AG04450 (cell line): ENCODE measurements at regions not wholly inside any gene's neighbourhood (a gene's known extent, or its start where the extent isn't known, plus 50 kb on each side); places are given as distances from the start of the nearest gene placed in this dataset.
"Not testable (repeated sequence)": the region's sequence is repeated elsewhere in the genome, so short reads cannot be mapped to it uniquely, and the experiment has no call there.

Experiments
- CTCF ChIA-PET: fragments of 300-600, 350-600 bp; formaldehyde crosslinking; extraction: SDS; loops from one replicate; lab custom pipeline; 2022; ENCODE audit warnings: antibody characterized with exemption, inconsistent platforms; lab: Charles Lee
- POLR2A ChIA-PET: fragments of 350-600 bp; formaldehyde crosslinking; extraction: SDS; loops from one replicate; lab custom pipeline; 2021; ENCODE audit warnings: antibody characterized with exemption, inconsistent platforms; lab: Yijun Ruan, JAX
- DNase-seq: peaks from one replicate; pipeline ENCODE4 v3.0.0-alpha.2; 2011; ENCODE audit warnings: low read depth, low spot score
- H3K27ac ChIP-seq: one replicate; pipeline ENCODE4 v1.5.1; 2012; ENCODE audit warnings: low read depth, low read length, control low read depth
- H3K27me3 ChIP-seq: one replicate; pipeline ENCODE4 v1.6.0; 2012; ENCODE audit warnings: low read length; ENCODE audit not compliant: control insufficient read depth, insufficient read depth
- H3K4me3 ChIP-seq: 2 replicates; pipeline ENCODE4 v1.5.1; 2011; ENCODE audit warnings: mild to moderate bottlenecking, low read depth, low read length, control low read depth
- H3K9me3 ChIP-seq: 2 replicates; pipeline ENCODE4 v1.5.1; 2012; ENCODE audit warnings: low read length; ENCODE audit not compliant: control insufficient read depth, insufficient read depth
- TF ChIP-seq, protein P1 (sequence below): IDR thresholded peaks from 2 replicates; pipeline ENCODE4 v1.5.1; 2011; ENCODE audit warnings: low read depth, low read length, control low read depth, inconsistent platforms

DNA sequence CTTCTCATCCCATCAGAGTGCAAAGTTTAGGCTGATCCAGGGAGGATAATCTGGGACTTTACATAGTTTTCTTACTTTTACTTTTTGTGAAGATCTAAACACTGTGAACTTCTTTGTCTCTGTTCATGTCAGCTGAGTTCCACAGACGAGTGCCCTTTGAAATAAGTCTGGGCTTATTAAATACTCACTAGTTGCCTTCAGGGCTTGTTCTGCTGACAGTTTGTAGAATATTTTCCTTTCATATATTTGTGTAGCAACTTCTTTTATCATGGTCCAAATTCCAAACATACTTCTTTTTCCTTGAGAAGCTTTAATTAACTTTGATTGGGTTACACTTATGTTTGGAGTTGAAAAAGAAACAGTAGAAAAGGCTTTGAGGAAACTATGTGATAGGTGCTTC is 109.6 kb downstream of the SH2D1A start:
- Histone ChIP-seq H3K9me3 (no peaks in the 10 kb centered on the region), H3K4me3 (no peak overlapping the region), H3K27ac (no peak overlapping the region), H3K27me3 (no peaks in the 10 kb centered on the region)
- DNase-seq: no peak
- POLR2A ChIA-PET: no interaction called here
- CTCF ChIA-PET: no interaction called here
- TF ChIP-seq, protein P1, sequence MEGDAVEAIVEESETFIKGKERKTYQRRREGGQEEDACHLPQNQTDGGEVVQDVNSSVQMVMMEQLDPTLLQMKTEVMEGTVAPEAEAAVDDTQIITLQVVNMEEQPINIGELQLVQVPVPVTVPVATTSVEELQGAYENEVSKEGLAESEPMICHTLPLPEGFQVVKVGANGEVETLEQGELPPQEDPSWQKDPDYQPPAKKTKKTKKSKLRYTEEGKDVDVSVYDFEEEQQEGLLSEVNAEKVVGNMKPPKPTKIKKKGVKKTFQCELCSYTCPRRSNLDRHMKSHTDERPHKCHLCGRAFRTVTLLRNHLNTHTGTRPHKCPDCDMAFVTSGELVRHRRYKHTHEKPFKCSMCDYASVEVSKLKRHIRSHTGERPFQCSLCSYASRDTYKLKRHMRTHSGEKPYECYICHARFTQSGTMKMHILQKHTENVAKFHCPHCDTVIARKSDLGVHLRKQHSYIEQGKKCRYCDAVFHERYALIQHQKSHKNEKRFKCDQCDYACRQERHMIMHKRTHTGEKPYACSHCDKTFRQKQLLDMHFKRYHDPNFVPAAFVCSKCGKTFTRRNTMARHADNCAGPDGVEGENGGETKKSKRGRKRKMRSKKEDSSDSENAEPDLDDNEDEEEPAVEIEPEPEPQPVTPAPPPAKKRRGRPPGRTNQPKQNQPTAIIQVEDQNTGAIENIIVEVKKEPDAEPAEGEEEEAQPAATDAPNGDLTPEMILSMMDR: no peak

DNA sequence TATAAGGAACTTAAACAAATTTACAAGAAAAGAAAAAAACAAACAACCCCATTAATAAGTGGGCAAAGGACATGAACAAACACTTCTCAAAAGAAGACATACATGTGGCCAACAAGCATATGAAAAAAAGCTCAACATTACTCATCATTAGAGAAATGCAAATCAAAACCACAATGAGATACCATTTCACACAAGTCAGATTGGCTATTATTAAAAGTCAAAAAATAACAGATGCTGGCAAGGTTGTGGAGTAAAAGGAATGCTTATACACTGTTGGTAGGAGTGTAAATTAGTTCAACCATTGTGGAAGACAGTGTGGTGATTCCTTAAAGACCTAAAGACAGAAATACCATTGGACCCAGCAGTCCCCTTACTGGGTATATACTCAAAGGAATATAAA is 113.5 kb downstream of the SH2D1A start:
- DNase-seq, POLR2A ChIA-PET: not testable (repeated sequence)

DNA sequence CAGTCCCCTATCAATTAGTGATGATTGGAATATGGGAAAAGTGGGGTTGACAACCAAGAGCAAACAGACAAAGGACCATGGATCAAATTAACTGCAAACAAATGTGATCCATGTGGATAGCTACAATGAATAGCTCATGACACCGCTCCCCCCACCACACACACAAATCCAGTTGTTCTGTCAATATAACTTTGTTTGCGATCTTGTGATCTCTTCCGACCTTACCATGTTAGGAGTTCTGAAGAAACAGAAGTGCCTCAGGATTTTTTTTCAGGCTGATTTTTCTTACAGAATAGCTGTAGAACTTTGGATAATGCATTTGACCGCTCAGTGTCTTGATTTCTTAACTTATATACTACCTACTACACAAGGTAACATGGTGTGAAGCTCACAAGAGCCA is 116.6 kb downstream of the SH2D1A start:
- no peak overlapping the region for H3K4me3 ChIP-seq
- TF ChIP-seq, protein P1: no peak
- H3K27ac ChIP-seq: no peak overlapping the region
- ChIA-PET CTCF (no interaction called here), POLR2A (no interaction called here)
- DNase-seq: no peak
- no peaks in the 10 kb centered on the region for H3K27me3 ChIP-seq
- H3K9me3 ChIP-seq: no peaks in the 10 kb centered on the region

More for the DNA sequence above, 113.5 kb downstream of the SH2D1A start:
- H3K9me3 ChIP-seq, CTCF ChIA-PET, H3K4me3 ChIP-seq, H3K27me3 ChIP-seq, H3K27ac ChIP-seq: not testable (repeated sequence)

DNA sequence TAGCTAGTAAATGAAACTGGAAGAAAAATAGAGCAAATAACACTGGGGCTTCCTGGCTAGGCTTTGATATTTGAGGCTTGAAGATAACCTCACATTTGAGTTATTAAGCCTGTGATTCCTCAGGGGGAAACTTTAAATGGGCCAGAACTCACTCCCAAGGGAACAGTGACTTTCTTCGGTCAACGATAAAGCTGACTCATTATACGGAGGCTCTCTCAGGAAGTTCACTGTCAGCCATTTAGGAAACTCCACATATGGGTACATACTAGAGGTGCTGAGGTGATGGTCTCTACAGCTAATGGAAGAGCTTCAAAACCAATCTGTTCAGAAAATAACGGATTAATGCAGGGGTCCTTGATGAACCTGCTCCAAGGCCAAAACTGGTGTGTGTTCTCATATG is 120.8 kb downstream of the SH2D1A start:
- ChIA-PET CTCF (no interaction called here), POLR2A (no interaction called here)

DNA sequence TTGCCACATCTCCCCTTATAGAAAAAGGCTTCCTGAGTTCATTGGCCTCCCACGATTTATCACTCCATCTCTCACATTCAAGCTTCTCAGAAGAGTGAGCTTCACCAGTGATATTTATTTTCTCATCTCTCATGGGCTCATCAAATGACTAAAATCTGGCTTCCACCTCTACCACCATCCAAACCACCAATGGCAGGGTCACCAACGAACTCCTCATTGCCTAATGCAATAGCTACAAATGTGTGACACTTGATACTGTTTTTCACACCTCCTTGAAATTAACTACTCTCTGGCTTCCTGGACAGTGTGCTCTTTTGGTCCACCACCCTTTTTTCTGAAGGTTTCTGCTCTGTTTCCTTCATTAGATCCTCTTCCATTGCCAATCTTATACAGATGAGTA is 129.0 kb downstream of the SH2D1A start:
- Histone ChIP-seq H3K27ac (no peak overlapping the region), H3K27me3 (no peaks in the 10 kb centered on the region), H3K9me3 (no peaks in the 10 kb centered on the region), H3K4me3 (no peak overlapping the region)
- no peak for DNase-seq
- POLR2A ChIA-PET: no interaction called here
- CTCF ChIA-PET: no interaction called here
- TF ChIP-seq, protein P1: no peak

More for the DNA sequence above, 120.8 kb downstream of the SH2D1A start:
- Histone ChIP-seq H3K9me3 (no peaks in the 10 kb centered on the region), H3K27ac (no peak overlapping the region), H3K27me3 (no peaks in the 10 kb centered on the region), H3K4me3 (no peak overlapping the region)
- TF ChIP-seq, protein P1: no peak
- no peak for DNase-seq

DNA sequence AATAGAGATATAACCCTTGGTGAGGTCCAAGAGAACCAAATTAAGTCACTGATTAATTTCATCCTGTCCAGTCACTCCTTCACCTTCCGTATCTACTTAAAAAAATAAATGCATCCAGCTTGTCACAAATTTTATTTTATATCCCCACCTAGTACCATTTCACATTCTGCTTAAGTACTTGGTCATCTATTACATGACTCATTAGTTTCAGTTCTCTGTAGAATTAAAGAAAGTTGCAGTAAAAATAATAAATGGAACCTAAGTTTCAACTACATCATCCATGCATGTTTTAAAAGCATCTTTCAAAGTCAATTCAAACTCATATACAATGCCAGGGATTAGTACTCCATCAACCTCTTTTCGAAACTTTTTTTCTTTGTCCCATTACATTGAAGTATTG is 130.2 kb downstream of the SH2D1A start:
- TF ChIP-seq, protein P1: no peak
- ChIA-PET CTCF (no interaction called here), POLR2A (no interaction called here)
- no peaks in the 10 kb centered on the region for H3K9me3 ChIP-seq
- no peak for DNase-seq
- no peaks in the 10 kb centered on the region for H3K27me3 ChIP-seq
- H3K4me3 ChIP-seq: no peak overlapping the region
- no peak overlapping the region for H3K27ac ChIP-seq
